GM21717 (cell line): ENCODE measurements at regions not wholly inside any gene's neighbourhood (a gene's known extent, or its start where the extent isn't known, plus 50 kb on each side); places are given as distances from the start of the nearest gene placed in this dataset.
"Not testable (repeated sequence)": the region's sequence is repeated elsewhere in the genome, so short reads cannot be mapped to it uniquely, and the experiment has no call there.

Source experiments
- ATAC-seq: cut with Tn5 transposase; IDR thresholded peaks from one replicate; pipeline ENCODE4 v1.9.1; 2021; ENCODE audit warnings: mild to moderate bottlenecking, moderate library complexity; ENCODE audit not compliant: unreplicated experiment

DNA sequence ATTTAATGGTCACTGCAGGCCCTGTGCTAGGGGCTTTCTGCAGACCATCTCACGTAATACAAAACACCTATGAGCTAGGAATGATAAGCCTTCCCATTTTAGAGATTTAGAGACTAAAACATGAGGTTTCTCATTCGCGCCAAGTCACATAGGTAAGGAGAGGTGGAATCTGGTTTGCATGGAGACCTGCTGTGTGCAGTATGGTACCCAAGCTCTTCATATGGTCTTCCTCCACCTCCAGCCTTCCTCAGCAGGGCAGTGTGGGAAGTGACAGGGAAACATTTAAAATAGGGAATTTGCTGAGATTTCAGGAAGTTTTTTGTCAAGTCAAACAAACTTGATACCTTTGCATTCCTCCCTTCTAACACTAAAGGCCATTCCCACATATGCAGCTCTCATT lies 337.6 kb downstream of the IL20RB start:
- no peak for ATAC-seq

DNA sequence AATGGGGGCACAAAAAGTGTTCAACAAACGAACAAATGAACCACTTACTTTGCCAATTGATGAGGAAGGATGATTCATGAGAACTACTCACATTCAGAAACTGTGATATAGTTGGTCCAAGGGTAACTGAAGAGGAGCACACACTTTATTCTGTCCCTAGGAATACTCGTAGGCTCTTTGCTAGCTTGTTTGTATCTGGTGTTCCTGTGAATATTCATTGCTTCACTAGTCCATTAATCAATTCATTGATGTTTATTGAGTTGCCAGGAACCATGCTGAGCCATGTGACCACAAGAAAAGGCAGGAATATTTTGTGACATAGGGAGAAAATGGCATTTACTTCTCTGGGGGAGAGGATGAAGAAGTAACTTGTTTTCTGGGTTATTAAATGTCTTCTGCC lies 338.3 kb downstream of the IL20RB start:
- ATAC-seq: no peak

DNA sequence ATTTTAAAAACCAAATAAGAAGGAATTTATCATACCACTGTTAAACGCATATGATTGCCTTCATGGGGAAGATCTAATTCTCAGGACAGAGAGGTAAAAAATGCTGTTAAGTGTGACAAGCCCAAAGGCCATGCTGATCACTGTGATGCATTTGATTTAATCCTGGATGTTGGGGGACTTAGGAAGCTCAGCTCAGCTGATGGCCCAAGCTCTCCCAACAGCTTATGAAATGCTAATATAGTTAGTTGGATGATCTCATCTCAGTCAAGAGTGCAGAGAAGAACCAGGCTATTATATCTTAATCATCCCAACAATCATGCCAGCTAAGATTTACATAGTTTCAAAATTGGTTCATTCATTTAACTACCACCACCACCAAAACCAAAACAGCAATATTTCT lies 340.0 kb downstream of the IL20RB start:
- ATAC-seq: no peak

DNA sequence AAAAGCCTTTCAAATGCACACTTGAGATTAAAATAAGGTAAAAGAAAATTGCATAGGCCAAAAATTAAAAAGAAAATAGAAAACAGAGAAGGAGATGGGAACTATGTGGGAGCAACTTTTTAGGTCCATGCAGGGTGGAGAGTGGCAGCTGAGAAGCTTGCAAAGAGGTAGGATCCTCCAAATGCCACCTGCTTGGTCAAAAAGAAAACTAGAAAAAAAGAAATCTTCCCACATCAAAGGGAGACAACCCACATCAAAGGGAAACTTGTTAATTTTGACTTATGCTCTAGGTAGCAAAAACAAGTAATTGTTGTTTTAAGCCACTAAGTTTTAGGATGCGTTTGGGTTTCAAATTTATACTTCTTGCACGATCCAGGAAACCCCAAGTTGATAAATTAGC lies 342.9 kb downstream of the IL20RB start:
- no peak for ATAC-seq

DNA sequence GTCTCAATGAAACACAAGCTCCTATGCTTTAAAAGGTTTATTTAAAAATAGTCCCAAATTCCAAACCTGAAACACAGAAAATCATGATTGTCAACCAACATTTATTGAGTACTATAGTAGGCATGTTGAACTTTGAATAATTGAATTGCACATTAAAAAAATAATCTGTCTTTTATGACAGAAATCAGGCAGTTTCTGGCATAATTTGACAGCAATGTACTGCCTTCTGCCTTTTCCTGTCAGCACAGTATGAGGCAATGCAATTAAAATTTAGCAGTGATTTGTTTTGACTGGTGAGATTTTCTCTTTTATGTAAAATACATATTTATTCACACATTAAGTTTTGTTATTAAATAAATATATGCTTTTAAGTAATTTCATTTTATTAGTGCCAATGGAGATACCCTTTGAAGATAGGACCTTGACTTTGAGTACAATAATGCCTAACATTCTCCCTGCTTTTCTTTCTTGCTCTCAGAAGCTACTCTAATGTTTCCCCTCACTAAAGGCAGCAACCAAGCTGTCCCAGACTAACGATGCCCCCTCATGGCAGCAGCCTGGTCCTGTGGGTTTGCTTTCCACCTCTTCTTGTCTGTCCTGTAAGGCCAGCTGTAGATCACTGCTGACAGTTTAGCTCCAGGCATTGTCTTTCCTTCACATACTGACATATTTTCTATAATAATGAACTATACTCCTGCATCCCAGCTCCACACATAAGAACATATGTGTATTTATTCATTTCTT lies 346.7 kb downstream of the IL20RB start:
- ATAC-seq: no peak

DNA sequence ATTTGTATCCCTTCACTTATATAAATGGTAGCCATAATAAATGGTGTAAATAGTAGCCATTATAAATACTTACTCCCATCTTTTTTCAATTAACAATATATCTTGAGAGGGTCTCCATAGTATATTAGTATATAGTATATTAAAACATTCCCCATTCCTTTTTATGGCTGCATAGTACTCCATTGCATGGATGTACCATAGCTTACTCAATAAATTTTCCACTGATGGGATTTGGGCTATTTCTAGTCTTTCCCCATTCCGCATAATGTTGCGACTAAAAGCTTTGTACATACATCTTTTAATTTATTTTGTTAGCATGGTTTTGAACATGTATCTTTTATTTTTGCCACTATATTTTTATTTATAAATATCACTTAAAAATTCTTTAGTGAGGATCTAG lies 366.3 kb downstream of the IL20RB start:
- ATAC-seq: no peak

DNA sequence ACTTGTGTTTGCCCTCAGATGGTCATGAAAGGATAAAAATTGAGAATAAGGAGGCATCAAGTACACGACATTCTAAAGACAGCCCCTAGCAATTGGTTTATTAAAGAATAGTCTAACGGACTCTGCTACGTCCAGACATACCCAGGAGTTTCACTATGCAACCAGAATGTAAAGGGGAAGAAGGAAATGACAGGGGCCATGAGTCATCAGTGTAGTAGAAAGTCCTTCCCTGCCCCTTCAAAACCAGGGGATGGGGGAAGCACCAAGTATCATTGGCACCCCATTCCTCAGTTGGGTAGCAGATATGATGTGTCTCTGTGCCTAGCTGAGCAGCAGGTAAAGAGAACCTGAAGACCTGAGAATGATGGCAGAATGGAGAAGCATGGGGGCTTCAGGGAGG lies 367.4 kb downstream of the IL20RB start:
- peak; percentile 79 for ATAC-seq

DNA sequence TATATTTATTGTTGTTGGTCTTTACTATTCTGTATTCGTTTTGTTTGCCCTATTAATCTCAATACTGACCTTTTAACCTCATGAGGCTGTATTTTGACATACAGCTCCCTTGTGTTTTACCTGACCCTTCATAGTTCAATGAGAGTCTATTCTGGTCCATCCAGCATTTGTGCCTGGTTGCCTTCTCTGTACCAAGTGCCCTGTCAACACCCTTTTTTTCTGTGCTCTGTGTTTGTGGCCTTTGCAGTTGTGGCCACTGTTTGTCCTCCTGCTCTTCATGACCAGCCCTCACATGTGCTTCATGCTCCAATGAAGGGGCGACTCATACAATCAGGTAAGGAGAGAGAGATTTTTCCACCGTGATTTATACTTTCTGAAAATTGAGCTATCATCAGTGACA lies 368.2 kb downstream of the IL20RB start:
- no peak for ATAC-seq

DNA sequence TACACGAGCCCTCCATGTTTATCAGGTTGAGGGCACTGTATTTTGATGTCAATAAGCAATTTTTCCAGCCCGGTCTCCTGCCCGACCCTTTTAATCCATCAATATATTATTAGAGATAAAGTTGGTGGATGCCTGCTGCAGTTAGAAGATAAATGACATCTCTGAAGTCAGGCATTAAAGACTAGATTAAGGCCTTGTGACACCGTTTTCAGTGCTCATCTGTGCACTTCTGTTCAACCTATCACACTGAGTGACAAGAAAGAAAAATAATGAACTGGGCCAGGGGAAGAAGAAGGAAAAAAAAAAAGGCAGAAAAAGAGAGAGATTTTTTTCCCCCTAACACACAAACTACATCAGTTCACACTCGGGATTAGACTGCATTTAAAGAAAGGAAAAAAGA lies 371.8 kb downstream of the IL20RB start:
- no peak for ATAC-seq

DNA sequence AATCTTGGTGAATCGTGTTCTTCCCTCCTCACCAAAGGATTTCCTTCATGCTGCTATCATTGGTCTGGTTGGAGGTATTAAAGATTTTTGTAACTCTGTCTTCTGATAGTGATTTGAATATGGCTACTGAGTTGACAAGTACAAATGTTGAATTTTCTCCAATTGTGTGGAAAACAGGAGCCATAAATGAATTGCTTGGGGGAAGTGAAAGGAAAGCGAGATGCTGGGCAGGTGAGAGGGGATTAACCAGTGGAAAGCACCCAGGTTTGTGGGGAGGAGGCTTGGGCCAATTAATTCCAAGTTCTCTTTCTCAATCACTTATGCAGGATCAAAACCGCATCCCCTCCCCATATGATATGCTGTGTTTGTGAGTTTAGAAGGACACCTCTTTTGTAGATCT lies 372.5 kb downstream of the IL20RB start:
- ATAC-seq: no peak

DNA sequence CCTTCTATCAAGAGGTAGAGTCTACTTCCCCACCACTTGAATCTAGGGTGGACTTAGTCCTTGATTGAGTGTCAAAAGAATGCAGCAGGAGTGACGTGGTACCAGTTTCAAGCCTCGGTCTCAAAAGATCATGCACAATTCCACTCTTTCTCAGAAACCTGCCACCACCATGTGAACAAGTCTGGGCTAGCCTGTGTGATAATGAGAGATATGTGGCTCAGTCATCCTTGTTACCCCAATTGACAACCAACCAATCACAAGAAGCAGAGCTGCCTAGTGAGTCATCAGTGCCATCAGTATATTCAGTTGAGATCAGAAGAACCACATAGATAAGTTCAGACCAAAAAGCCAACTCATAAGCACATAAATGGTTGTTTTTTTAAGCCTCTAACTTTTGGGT lies 374.5 kb downstream of the IL20RB start:
- ATAC-seq: peak; percentile 70

DNA sequence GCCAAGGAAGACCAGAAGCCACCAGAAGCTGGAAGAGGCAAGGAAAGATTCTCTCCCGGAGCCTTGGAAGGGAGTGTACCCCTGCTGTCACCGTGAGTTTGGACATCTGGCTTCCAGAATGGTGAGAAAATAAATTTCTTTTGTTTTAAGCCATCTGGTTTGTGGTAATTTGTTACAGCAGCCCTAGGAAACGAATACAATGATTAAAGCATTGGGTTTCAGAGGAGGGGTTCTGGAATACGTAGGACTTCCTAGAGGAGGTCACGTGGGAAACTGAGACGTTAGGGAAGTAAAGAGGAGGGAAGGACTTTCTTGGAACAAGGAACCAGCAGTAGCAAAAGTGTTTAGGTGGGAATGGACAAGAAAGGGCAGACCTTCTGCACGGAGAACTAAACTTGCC lies 377.7 kb downstream of the IL20RB start:
- no peak for ATAC-seq

DNA sequence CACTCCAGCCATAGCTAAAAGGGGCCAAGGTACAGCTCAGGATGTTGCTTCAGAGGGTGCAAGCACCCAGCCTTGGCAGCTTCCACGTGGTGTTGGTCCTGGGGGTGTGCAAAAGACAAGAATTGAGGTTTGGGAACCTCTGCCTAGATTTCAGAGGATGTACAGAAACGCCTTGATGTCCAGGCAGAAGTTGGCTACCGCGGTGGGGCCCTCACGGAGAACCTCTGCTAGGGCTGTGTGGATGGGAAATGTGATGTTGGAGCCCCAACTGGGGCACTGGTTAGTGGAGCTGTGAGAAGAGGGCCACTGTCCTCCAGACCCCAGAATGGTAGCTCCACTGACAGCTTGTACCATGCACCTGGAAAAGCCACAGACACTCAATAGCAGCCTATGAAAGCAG lies 380.6 kb downstream of the IL20RB start:
- not testable (repeated sequence) for ATAC-seq

DNA sequence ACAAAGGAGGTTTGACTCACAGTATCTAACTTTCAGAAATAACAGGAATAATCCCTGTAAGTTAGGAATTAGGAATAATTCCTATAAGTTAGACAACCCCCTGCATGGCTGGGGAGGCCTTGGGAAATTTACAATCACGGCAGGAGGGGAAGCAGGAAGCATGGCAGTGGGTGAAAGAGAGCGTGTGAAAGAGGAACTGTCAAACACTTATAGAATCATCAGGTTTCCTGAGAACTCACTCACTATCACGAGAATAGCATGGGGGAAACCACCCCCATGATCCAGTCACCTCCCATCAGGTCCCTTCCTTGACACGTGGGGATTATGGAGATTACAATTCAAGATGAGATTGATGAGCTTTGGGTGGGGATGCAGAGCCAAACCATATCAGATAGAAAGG lies 385.5 kb downstream of the IL20RB start:
- ATAC-seq: no peak

DNA sequence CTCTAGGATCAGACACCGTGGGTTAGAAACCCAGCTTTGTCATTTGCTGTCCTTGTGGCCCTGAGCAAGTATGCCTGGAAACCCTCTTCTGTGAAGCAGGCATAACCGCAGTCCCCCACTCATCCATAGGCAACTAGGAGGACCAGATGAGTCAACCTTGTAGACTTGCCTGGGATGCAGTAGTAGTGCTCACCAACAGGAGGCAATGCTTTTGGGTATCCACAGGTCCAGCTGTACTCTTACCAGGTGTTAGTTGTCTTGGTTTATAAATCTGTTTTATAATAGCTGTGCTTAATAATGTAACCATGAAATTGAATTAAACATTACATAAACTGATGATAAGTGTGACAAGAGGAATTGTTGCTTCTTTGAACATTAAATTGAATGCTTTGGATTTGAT lies 389.3 kb downstream of the IL20RB start:
- no peak for ATAC-seq

DNA sequence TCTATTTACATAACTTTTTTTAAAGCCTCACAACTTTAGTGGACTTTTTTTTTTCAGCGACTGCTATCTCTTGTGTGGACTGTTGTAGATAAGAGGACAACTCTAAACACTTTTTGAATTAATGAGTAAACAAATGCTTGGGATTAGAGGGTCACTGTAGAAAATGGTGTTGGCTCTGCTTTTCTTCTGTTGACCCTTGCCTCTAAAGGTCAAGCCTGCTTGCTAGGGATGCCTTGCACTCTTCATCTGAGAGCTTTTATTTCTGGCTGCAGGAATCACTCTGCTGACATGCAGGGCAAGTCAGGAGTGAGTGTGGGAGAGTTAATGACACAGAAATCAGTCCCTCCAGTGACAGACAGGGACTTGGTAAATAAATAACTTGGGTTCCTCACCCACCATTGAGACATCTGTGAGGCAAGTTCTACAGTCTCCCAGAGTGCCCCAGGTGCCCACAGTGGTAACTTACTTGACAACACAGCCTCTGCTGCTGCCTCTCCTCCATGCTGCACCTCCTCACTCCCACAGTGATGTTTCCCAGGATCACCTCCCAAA lies 390.1 kb downstream of the IL20RB start:
- ATAC-seq: no peak

DNA sequence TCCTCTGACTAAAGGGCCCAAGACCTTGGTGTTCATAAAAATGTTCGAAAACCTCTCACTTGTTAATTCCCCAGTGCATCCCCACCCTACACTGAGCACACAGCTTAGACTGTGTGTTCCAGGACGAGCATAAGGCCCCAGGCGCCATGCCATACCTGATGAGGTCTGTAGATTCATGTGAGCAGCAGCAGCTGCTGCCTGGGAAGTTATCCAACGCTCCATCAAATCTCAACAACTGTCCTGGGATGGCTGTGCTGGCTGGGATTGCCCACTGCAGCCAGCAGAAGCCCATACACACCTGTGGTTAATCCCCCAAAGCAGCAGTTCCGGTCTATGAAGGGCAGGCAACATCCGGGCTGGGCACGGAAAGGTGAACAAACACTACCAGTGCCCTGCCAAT lies 391.2 kb downstream of the IL20RB start:
- ATAC-seq: no peak

DNA sequence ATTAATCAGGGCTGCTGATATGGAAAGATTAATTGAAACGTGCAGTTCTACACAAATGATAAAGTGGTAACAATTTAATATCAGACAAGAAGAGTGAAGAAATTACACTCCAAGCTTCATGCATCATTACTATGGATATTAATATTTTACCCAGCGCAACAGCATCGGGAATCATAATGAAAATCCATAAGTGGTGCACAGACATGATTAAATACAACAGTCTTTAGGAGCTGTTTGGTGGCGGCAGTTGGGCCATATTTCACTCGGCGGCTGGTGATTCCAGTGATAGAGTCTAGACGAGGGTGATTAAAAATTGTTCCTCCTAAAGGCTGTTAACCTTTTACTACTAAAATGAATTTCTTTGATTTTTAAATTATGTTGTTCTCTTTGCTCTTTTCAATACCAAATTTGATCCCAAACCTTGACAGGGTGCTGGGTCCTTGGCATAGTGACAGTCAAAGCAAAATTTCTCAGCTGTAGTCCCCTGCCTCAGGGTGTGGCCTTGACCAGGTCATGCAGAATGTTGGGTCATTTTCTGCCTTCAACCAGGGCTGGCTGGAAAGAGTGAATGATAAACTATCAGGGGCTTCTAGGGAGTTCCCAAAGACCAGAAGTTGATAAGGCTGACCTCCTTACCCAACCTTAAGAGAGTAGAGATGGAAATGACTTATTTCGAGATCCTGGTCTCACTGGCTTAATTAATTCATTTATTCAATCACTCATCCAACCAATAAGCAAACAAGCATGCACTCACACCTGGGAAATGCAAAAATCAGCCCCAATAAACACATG lies 392.0 kb downstream of the IL20RB start:
- ATAC-seq: no peak

DNA sequence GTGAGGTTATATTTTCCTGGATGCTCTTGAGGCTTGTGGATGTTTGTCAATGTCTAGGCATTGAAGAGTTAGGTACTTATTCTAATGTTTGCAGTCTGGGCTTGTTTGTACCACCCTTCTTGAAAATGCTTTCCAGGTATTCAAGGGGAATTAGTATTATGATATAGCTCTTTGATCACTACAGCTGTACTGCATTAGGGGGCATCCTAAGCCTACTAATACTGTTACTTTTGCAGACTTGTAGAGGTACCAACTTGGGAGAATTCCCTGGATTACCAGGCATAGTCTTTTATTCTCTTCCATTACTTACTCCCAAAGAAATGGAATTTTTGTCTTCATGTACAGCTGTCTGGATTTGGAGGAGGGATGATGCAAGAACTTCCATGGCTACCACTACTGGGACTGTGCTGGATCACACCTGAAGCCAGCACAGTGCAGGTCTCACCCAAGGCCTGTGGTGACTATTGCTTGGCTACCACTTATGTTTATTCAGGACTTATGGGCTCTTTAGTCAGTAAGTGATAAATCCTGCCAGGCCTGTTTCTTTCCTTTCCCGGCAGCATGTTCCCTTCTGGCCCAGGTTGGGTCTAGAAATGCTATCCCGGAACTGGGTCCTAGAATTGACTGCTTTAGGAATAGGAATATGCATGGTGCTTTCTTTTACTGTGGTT lies 402.9 kb downstream of the IL20RB start:
- ATAC-seq: no peak

DNA sequence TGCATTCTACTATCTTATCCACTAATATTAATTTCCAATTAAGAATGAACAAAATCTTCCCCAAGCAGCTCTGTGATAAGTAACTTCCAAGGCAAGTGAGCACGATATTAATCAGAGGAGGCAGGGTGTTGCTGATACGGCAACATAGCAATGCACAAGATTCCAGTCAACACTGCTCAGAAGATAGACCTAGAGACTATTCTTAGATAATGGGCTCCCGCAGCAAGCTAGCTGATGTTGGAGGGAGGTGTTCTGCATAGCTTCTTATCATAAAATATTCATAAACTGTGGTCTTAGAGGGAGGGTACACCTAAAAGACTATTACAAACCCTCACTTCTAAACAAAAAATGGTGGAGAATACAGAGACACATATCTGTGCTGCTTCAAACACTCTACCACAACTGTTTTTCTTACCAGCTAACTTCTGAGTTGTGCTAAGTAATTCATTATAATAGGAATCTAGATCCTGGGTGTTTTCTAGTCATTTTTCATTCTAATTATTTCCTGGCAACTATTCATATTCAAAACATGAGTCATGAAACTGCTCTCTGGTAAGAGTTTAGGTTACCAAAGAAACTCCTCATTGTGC lies 382.0 kb upstream of the SOX14 start:
- ATAC-seq: no peak

DNA sequence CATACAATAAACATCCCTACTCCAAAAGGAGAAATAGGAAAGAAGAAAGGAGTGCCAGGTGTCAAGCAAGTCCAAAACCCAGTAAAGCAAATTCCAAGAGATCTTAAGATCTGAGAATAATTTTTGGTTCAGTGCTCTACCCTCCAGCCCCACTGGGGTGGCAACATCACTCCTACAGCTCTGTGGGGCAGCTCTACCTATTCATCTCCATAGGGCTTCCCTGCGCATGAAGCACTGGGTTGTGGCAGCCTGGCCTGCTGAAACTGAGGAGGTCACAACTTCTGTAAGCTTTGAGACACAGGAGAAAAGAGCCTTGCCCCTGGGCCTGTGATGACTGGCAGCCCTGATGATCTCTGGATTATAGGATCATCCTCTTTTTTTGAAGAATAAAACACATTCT lies 378.2 kb upstream of the SOX14 start:
- no peak for ATAC-seq
